GM23248 (cell line): ENCODE measurements at regions not wholly inside any gene's neighbourhood (a gene's known extent, or its start where the extent isn't known, plus 50 kb on each side); places are given as distances from the start of the nearest gene placed in this dataset.

Experiments
- DNase-seq: peaks from one replicate; pipeline ENCODE4 v3.0.0-alpha.2; 2015
- H2AFZ ChIP-seq: fragments of 200-600 bp; sonication (generic); 2 replicates; pipeline ENCODE4 v1.6.1; 2016; ENCODE audit warnings: antibody characterized with exemption
- H3F3A ChIP-seq: fragments of 200-600 bp; sonication (generic); 2 replicates; pipeline ENCODE4 v1.6.1; 2016; ENCODE audit warnings: mild to moderate bottlenecking, antibody characterized with exemption, mixed run types; ENCODE audit not compliant: insufficient read depth
- H3K27ac ChIP-seq: fragments of 200-600 bp; sonication (generic); 2 replicates; pipeline ENCODE4 v1.5.1; 2016; ENCODE audit warnings: mild to moderate bottlenecking
- H3K27me3 ChIP-seq: fragments of 200-600 bp; sonication (generic); replicated peaks from 2 replicates; pipeline ENCODE4 v1.6.1; 2016; ENCODE audit warnings: mild to moderate bottlenecking; ENCODE audit not compliant: insufficient read depth
- H3K36me3 ChIP-seq: fragments of 200-600 bp; sonication (generic); 2 replicates; pipeline ENCODE4 v1.6.1; 2016; ENCODE audit warnings: low read depth, mild to moderate bottlenecking
- H3K4me1 ChIP-seq: fragments of 200-600 bp; sonication (generic); 2 replicates; pipeline ENCODE4 v1.6.1; 2016; ENCODE audit warnings: mild to moderate bottlenecking; ENCODE audit not compliant: insufficient read depth
- H3K4me2 ChIP-seq: fragments of 200-600 bp; sonication (generic); one replicate; pipeline ENCODE4 v1.6.1; 2016; ENCODE audit warnings: mild to moderate bottlenecking; ENCODE audit not compliant: unreplicated experiment
- H3K4me3 ChIP-seq: fragments of 200-600 bp; sonication (generic); 2 replicates; pipeline ENCODE4 v1.5.1; 2016; ENCODE audit warnings: mild to moderate bottlenecking
- H3K79me2 ChIP-seq: fragments of 200-600 bp; sonication (generic); 2 replicates; pipeline ENCODE4 v1.6.1; 2016; ENCODE audit warnings: mild to moderate bottlenecking; ENCODE audit not compliant: insufficient read depth
- H3K9ac ChIP-seq: fragments of 200-600 bp; sonication (generic); 2 replicates; pipeline ENCODE4 v1.6.1; 2016; ENCODE audit warnings: mild to moderate bottlenecking
- H3K9me2 ChIP-seq: fragments of 200-600 bp; sonication (generic); 2 replicates; pipeline ENCODE4 v1.6.1; 2016; ENCODE audit warnings: mixed run types, mild to moderate bottlenecking, moderate library complexity; ENCODE audit not compliant: insufficient read depth
- H3K9me3 ChIP-seq: fragments of 200-600 bp; sonication (generic); one replicate; pipeline ENCODE4 v1.6.1; 2017; ENCODE audit warnings: low read depth
- H4K20me1 ChIP-seq: fragments of 200-600 bp; sonication (generic); 2 replicates; pipeline ENCODE4 v1.6.0; 2016; ENCODE audit not compliant: insufficient read depth
- EZH2 ChIP-seq: fragments of 200-600 bp; sonication (generic); IDR thresholded peaks from 2 replicates; pipeline ENCODE4 v1.6.1; 2018; ENCODE audit warnings: antibody characterized with exemption, mild to moderate bottlenecking; ENCODE audit not compliant: insufficient read depth, poor library complexity, severe bottlenecking
- EZH2phosphoT487 ChIP-seq: fragments of 200-600 bp; sonication (generic); IDR thresholded peaks from 2 replicates; pipeline ENCODE4 v1.6.1; 2018; ENCODE audit warnings: antibody characterized with exemption, moderate library complexity, mild to moderate bottlenecking, low read depth; ENCODE audit not compliant: insufficient read depth
- WGBS, 2 experiments: methylation state at CpG; one replicate each; pipeline ENCODE4 v1.1.6; 2015 to 2017; ENCODE audit warnings: low lambda C conversion rate in 2 of 2, low coverage in 1 of 2; ENCODE audit errors: missing lambda C conversion rate in 2 of 2; 5-methylcytosine and 5-hydroxymethylcytosine counted together
- in situ Hi-C: fragments of 300-500 bp; cut with MboI; formaldehyde crosslinking; loops from 2 replicates; pipeline ENCODE4 v1.15.0; 2020

- no peak for TF ChIP-seq EZH2phosphoT487
- TF ChIP-seq EZH2, result no peak
- Histone ChIP-seq H2AFZ (no peak overlapping the region), H4K20me1 (no peaks in the 10 kb centered on the region), H3F3A (no peaks in the 10 kb centered on the region), H3K4me1 (no peaks in the 10 kb centered on the region), H3K79me2 (no peaks in the 10 kb centered on the region), H3K4me3 (no peak overlapping the region), H3K9me3 (no peaks in the 10 kb centered on the region), H3K36me3 (no peaks in the 10 kb centered on the region), H3K9me2 (no peaks in the 10 kb centered on the region), H3K27ac (no peak overlapping the region), H3K4me2 (no peak overlapping the region), H3K27me3 (peaks cover 33% of the 10 kb centered on the region), H3K9ac (no peak overlapping the region)
- DNase-seq, result no peak
- in situ Hi-C loops, result no loop called here
- 40 to 42% methylated on average over 3 of the region's 3 CpGs for WGBS, 2 experiments
Observed at GRCh38 chr11:44670794-44671193, 56.0 kb upstream of the TSPAN18 start.

- Histone ChIP-seq H3K27ac (no peak overlapping the region), H3K9me2 (no peaks in the 10 kb centered on the region), H3K4me2 (no peak overlapping the region), H4K20me1 (no peaks in the 10 kb centered on the region), H3K27me3 (peaks cover 32% of the 10 kb centered on the region), H2AFZ (no peak overlapping the region), H3K4me3 (no peak overlapping the region), H3K9ac (no peak overlapping the region), H3K79me2 (no peaks in the 10 kb centered on the region), H3K36me3 (no peaks in the 10 kb centered on the region), H3K9me3 (no peaks in the 10 kb centered on the region), H3K4me1 (no peaks in the 10 kb centered on the region), H3F3A (no peaks in the 10 kb centered on the region)
- WGBS, 2 experiments, result 20 to 35% methylated on average over 1 of the region's 1 CpG
- no peak for TF ChIP-seq EZH2phosphoT487
- no peak for TF ChIP-seq EZH2
- in situ Hi-C loops, result no loop called here
- DNase-seq, result no peak
Observed at GRCh38 chr11:44671234-44671633, 55.5 kb upstream of the TSPAN18 start.

- Histone ChIP-seq H3K27me3 (peaks cover 25% of the 10 kb centered on the region), H3K9ac (no peak overlapping the region), H3K9me3 (no peaks in the 10 kb centered on the region), H3K27ac (no peak overlapping the region), H3K36me3 (no peaks in the 10 kb centered on the region), H3K79me2 (no peaks in the 10 kb centered on the region), H3K4me1 (no peaks in the 10 kb centered on the region), H3K4me3 (no peak overlapping the region), H3K4me2 (no peak overlapping the region), H3K9me2 (no peaks in the 10 kb centered on the region), H3F3A (no peaks in the 10 kb centered on the region), H4K20me1 (no peaks in the 10 kb centered on the region), H2AFZ (no peak overlapping the region)
- in situ Hi-C loops, result no loop called here
- WGBS, 2 experiments, result 17 to 23% methylated on average over 5 of the region's 5 CpGs
- no peak for TF ChIP-seq EZH2phosphoT487
- no peak for TF ChIP-seq EZH2
- DNase-seq, result no peak
Observed at GRCh38 chr11:44673688-44674087, 53.1 kb upstream of the TSPAN18 start.

- peaks cover 13% of the 10 kb centered on the region for H3K27me3 ChIP-seq
- H3K9me2 ChIP-seq, result no peaks in the 10 kb centered on the region
- peak; percentile 6 for DNase-seq
- no peak overlapping the region for H3K9ac ChIP-seq
- H4K20me1 ChIP-seq, result no peaks in the 10 kb centered on the region
- no peak overlapping the region for H3K27ac ChIP-seq
- H2AFZ ChIP-seq, result no peak overlapping the region
- in situ Hi-C loops, result no loop called here
- 73 to 75% methylated on average over 5 of the region's 5 CpGs for WGBS, 2 experiments
- H3K36me3 ChIP-seq, result no peaks in the 10 kb centered on the region
- H3K9me3 ChIP-seq, result no peaks in the 10 kb centered on the region
- H3K79me2 ChIP-seq, result no peaks in the 10 kb centered on the region
- no peak for TF ChIP-seq EZH2phosphoT487
- TF ChIP-seq EZH2, result no peak
- H3K4me2 ChIP-seq, result no peak overlapping the region
- H3K4me3 ChIP-seq, result no peak overlapping the region
- no peaks in the 10 kb centered on the region for H3F3A ChIP-seq
- H3K4me1 ChIP-seq, result no peaks in the 10 kb centered on the region
Observed at GRCh38 chr11:44674809-44675208, 52.0 kb upstream of the TSPAN18 start.

GRCh38 chr11:44675906-44676305 is 50.9 kb upstream of the TSPAN18 start:
- no peak for DNase-seq
- H3F3A ChIP-seq, result no peaks in the 10 kb centered on the region
- no peaks in the 10 kb centered on the region for H3K9me2 ChIP-seq
- H2AFZ ChIP-seq, result no peak overlapping the region
- in situ Hi-C loops, result no loop called here
- H4K20me1 ChIP-seq, result no peaks in the 10 kb centered on the region
- peaks cover 13% of the 10 kb centered on the region for H3K27me3 ChIP-seq
- no peak overlapping the region for H3K4me3 ChIP-seq
- no peaks in the 10 kb centered on the region for H3K4me1 ChIP-seq
- H3K36me3 ChIP-seq, result no peaks in the 10 kb centered on the region
- H3K4me2 ChIP-seq, result no peak overlapping the region
- H3K9me3 ChIP-seq, result no peaks in the 10 kb centered on the region
- no peaks in the 10 kb centered on the region for H3K79me2 ChIP-seq
- no peak overlapping the region for H3K27ac ChIP-seq
- TF ChIP-seq EZH2 (no peak), EZH2phosphoT487 (no peak)
- no peak overlapping the region for H3K9ac ChIP-seq
- 45 to 70% methylated on average over 1 of the region's 1 CpG for WGBS, 2 experiments
